DMS79 treated with DMSO at 0.1 percent for 48 hours (cell line): ENCODE measurements at regions not wholly inside any gene's neighbourhood (a gene's known extent, or its start where the extent isn't known, plus 50 kb on each side); places are given as distances from the start of the nearest gene placed in this dataset.
A peak's percentile ranks its signal among the peaks of the same experiment; 100 is the strongest.

Experiments
- DNase-seq: peaks from one replicate; lab custom pipeline; 2025; lab: John Stamatoyannopoulos, UW

- no peak for DNase-seq
These were observed 130.8 kb downstream of the PHLDA1 start for GRCh38 chr12:75900781-75901254.

GRCh38 chr12:75900226-75900625 lies 131.3 kb downstream of the PHLDA1 start:
- DNase-seq = peak; percentile 20

- no peak for DNase-seq
These were observed 136.4 kb downstream of the PHLDA1 start for GRCh38 chr12:75894965-75895754.

- DNase-seq = no peak
These were observed 137.8 kb downstream of the PHLDA1 start for GRCh38 chr12:75893765-75894164.

DNA sequence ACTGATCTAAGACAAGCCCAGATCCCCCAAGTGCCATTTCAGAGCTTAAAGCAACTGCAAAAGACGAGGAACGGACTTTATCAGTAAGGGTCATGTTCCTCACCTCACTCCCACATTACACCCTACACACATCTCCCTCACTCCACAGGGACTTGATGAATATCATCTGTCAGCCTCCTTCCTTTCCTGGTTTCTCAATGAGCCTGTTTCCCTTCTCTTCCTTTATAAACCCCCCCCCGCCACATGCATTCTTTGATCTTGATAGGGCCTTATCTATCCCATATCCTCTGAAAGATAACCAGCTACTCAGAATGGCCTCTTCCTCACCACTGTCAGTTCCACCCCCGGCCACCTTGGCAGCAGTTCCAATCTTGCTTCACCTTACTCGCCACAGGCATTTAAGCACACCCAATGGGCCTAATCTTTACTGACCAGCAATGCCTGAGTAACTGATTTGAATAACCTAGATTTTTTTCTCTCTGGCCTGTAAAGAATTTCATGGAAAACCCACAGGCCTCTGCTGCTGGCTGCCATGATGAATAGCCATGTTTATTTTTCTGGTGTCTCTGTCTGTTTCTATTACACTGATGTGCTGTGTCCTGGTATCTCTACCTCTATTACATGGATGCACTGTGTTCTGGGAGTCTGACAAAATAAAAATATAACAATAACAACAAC lies 138.7 kb downstream of the PHLDA1 start:
- DNase-seq = no peak

DNA sequence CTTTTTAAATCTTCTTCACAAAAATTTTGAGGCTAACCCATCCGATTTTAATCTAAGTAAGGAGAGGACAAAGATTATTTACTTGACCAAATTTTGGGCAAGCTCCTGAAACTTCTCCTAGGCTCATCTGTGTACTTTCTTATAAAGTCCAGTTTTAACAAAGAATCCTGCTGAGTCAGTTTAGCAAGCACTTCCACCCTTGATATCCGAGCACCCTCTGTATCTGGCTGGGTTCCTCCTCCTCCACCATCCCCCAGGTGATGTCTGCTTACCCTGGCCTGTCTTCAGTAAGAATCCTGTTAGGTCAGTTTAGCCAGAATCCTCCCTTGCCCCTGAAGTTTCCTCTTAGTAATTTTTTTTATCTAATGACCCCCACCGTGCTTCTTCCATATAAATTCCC lies 140.5 kb downstream of the PHLDA1 start:
- DNase-seq = no peak

DNA sequence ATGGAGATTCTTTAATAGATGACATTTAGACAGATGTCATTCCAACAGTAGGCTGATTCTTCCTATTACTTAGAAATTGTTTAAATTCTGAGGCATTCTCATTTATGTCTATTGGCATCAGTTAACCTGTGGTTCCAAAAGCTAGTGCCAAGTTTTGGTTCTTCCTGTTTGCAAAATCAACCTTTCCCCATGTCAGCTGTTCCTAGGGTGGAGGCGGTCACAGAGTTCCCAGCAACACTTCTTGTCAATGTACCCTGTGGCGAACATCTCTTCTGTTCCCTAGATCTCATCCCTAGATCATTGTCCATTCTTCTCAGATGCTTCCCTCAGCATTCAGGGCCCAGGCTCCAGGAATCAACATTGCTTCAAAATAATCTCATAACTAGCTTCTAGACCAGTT lies 140.9 kb downstream of the PHLDA1 start:
- DNase-seq = no peak

DNA sequence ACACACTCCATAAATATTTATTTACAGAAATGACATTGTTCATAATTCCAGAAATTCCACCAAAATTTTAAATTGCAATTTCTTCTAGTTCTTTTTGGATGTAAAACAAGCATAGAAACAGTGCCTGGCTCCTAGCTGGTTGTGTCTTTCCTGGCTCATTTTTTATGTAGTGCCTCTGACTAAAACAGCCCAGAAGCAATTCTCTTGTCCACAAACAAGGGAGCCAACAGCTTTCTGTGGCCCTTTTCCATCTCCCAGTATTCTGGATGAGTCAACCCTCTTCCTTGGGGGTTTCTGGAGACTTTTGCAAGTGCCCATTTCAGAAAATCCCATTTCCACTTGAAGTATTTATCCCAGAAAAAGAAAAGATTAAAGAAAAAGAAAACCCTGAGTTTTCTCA lies 141.4 kb downstream of the PHLDA1 start:
- no peak for DNase-seq

DNA sequence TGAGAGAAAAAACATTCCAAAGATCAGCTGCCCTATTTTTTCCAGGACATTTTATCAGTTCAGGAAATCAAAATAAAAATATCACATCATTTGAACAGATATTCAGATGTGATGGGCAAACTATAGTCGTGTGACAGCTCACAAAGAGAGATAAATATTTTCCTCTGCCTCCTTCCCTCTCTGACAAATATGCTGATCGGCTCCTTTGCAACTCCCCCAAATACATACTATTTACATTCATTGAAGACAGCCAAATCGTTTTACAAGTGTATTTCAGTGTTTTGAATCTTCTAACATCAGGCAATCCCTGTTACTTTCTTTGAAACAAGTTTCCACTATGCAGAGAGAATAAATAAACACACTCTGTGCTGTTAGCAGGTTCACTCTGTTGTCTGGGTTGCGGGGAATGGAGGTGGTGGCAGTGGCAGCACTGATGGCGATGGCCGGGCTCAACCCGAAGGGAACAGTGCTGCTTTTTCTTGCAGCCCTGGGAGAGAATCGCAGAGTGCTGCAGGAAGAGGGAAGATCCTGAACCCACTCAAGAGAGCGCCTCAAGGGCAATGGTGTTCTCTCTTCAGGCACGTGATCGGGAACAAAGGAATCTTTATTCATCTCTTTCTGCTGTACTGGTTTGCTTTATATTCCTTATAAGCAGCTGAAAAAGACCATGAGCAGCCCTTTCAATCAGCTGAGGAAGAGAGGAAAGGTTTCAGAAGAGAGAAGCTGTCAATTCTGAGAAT lies 142.5 kb downstream of the PHLDA1 start:
- DNase-seq = no peak

DNA sequence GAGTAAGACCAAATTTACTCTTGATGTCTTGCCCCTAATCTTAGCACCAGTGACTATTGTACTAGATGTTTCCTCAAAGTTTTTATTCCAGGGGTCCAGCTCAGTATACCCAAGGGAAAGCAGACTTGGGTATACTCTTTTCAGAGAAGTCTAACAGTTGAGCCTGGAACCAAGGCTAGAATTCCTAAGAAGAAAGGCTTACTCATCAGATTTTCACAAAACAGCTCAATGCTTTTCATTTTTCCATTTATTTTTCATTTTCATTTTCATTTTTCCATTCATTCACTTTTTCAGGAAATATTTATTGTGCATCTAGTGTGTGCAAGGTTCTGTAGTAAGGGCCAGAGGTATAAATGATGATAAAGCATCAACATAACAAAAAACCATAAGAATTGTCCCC lies 143.2 kb downstream of the PHLDA1 start:
- no peak for DNase-seq

DNA sequence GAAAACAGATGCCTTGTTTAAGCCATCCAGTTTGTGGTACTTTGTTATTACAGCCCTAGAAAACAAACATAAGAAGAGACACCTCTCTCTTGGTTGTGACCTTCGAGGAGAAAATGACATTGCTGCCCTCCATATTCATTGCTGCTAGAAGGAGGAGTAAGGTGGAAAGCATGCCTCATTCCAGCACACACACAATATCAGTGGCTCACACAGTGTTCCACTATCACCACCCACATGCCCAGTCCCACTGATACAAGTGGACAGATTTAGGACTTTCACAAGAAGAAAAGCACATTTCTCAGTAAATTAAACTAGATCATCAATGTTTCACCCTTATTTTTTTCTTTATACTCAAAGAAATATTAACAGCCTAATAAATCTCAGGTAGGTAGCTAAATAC lies 143.6 kb downstream of the PHLDA1 start:
- DNase-seq = no peak

GRCh38 chr12:75884465-75884985 lies 147.1 kb downstream of the PHLDA1 start:
- DNase-seq = no peak

- peak; percentile 20 for DNase-seq
These were observed 148.3 kb downstream of the PHLDA1 start for GRCh38 chr12:75883241-75883640.

DNA sequence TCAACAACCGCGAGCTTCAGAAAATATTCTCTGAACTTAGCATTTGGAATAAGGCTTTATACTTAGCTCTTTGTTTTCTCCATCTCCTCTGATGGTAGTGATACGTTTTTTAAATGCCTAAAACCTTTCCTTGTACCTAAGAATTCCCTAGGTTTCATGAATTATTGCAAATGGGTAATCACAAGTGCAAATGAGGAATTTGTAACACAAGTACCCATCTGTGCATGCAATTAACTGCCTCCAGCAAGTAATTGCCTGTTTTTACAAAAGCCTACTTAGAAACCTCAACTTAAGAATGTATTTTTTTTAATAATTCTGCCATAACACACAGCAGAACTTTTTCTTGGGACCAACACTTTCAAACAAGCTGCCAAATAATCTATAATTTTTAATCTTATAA lies 149.2 kb downstream of the PHLDA1 start:
- no peak for DNase-seq

GRCh38 chr12:75881920-75882319 lies 149.7 kb downstream of the PHLDA1 start:
- no peak for DNase-seq

DNA sequence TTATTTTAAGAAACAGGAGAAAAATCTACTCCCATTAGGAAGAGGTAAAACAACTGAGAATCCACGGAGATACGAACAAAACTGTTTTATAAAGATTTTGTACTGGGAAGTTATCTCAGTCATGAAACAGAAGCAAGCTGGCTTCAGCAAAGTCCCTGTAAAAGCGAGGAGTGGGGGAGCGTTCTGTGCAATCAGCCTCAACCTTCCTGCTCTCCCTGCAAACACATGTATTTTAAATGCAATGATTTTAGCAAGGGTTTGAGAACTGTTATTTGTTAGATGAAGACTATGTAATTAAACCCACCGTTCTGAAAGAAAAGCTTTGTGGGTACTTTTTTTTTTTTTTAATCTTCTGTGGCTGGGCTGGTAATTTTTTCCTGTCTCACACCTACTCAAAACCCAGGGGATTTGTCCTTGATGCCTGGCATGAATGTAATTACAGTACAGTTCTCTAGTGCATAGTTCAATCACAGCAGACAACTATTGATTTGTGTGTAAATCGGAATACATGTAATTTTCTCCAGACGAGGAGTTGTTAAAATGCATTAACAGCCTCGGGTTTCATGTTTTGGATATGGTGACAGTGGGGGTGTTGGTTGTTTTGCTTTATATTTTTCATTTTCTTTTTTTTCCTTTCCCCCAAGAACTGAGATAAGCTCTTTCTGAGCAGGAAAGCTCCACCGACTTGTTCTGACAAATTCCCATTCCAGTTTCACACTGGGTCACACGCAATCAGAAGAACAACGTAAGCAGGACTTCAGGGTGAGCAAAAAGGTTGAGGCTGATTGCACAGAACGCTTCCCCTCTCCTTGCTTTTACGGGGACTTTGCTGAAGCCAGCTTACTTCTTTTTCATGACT lies 153.6 kb downstream of the PHLDA1 start:
- DNase-seq = no peak

GRCh38 chr12:75876832-75877762 lies 154.5 kb downstream of the PHLDA1 start:
- DNase-seq = no peak

DNA sequence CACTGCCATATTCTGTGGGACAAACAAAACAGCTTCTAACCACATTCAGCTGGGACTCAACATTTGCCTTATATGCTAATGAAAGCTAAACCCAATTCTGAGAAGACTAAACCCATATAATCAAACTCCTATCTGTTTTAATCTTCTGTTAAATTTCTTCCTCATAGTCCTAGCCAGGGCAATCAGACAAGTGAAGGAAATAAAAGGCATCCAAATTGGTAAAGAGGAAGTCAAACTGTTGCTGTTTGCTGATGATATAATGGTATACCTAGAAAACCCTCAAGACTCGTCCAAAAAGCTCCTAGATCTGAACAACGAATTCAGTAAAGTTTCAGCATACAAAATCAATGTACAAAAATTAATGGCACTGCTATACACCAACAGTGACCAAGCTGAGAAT lies 157.1 kb downstream of the PHLDA1 start:
- DNase-seq = no peak

DNA sequence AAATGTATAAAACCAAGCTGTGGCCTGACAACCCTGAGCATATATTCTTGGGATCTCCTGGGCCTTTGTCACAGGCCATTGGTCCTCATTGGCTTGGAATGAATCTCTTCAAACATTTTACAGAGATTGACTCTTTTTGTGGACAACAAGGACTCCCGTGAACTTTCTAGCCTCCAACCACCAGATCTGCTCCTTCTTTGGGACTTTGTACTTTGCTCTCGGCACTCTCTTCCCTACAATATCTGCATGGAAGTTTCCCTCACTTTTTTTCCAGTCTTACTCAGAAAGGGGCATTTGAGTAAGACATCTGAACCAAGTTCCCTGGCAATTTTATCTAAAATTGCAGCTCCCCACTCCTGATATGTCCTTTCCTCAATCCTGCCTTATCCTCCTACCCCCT lies 158.8 kb downstream of the PHLDA1 start:
- DNase-seq = no peak

- DNase-seq = no peak
These were observed 160.7 kb downstream of the PHLDA1 start for GRCh38 chr12:75870878-75871277.

GRCh38 chr12:75868501-75868900 lies 163.1 kb downstream of the PHLDA1 start:
- no peak for DNase-seq
